K562 (cell line): ENCODE measurements at regions not wholly inside any gene's neighbourhood (a gene's known extent, or its start where the extent isn't known, plus 50 kb on each side); places are given as distances from the start of the nearest gene placed in this dataset.

ENCODE experiments used
- ATAC-seq: fragments of 200-7000 bp; cut with Tn5 transposase; 3 replicates; pipeline ENCODE4 v1.9.1; 2020; ENCODE audit warnings: moderate library complexity
- BruUV-seq: library from RNA; stranded (reverse); fragments of 400-500 nt; replicated peaks from 2 replicates; lab custom pipeline; 2021; lab: Mats Ljungman, UMichigan
- CTCF ChIA-PET: fragments of 300-600 bp; formaldehyde crosslinking; extraction: SDS; loops from one replicate; lab custom pipeline; 2021; ENCODE audit warnings: low intra/inter-chr PET ratio; lab: Yijun Ruan, JAX
- POLR2A ChIA-PET: fragments of 300-600, 350-650 bp; sonication (Branson Sonifier 250); formaldehyde crosslinking; extraction: SDS; loops from one replicate; lab custom pipeline; 2021; ENCODE audit warnings: antibody characterized with exemption, inconsistent platforms; lab: Yijun Ruan, JAX
- DNase-seq, 4 experiments: peaks; one replicate each; pipeline versions ENCODE4 v3.0.0 to v3.0.0-alpha.2; 2011 to 2018; ENCODE audit warnings: low spot score in 3 of 4, mixed read lengths in 3 of 4; ENCODE audit errors: extremely low read depth in 1 of 4
- FAIRE-seq: peaks from 2 replicates; lab custom pipeline; 2011; peaks lifted over from hg19 to GRCh38; lab: Jason Lieb, UNC
- H2AFZ ChIP-seq: 2 replicates; pipeline ENCODE4 v1.6.0; 2011; ENCODE audit warnings: low read depth, low read length, control low read depth, inconsistent platforms
- H3K27ac ChIP-seq: fragments of 200-600 bp; 3 replicates; pipeline ENCODE4 v1.8.0; 2011; ENCODE audit warnings: low read depth, mild to moderate bottlenecking, control low read depth, inconsistent platforms, low read length, moderate library complexity, mixed read lengths; ENCODE audit errors: extremely low read depth
- H3K27me3 ChIP-seq, 2 experiments: fragments of 300-600 bp in 1 of 2; 2 replicates in 1 of 2; 3 replicates in 1 of 2; pipeline versions ENCODE4 v1.6.0 to v1.8.0; 2011; ENCODE audit warnings: inconsistent platforms in 2 of 2, low read length in 2 of 2, mild to moderate bottlenecking in 1 of 2, mixed read lengths in 1 of 2, moderate library complexity in 1 of 2; ENCODE audit not compliant: control insufficient read depth in 2 of 2, insufficient read depth in 2 of 2
- H3K36me3 ChIP-seq: fragments of 300-600 bp; 3 replicates; pipeline ENCODE4 v1.8.0; 2011; ENCODE audit warnings: mild to moderate bottlenecking, low read length, inconsistent platforms; ENCODE audit not compliant: control insufficient read depth, insufficient read depth
- H3K4me1 ChIP-seq, 2 experiments: fragments of 200-600 bp in 1 of 2; replicated peaks in 1 of 2; 2 replicates in 1 of 2; 3 replicates in 1 of 2; pipeline versions ENCODE4 v1.5.1 to v1.8.0; 2011; ENCODE audit warnings: inconsistent platforms in 2 of 2, low read length in 2 of 2, mild to moderate bottlenecking in 1 of 2, mixed read lengths in 1 of 2, moderate library complexity in 1 of 2; ENCODE audit not compliant: control insufficient read depth in 2 of 2, insufficient read depth in 2 of 2
- H3K4me2 ChIP-seq: 2 replicates; pipeline ENCODE4 v1.6.1; 2011; ENCODE audit warnings: low read length, control low read depth, inconsistent platforms, mixed read lengths; ENCODE audit not compliant: insufficient read depth
- H3K4me3 ChIP-seq: fragments of 200-600 bp; sonication (generic), shearing (Covaris generic); 2 replicates; pipeline ENCODE4 v1.5.1; 2016; ENCODE audit warnings: control low read depth, inconsistent platforms
- H3K79me2 ChIP-seq: fragments of 200-600 bp; 3 replicates; pipeline ENCODE4 v1.8.0; 2011; ENCODE audit warnings: low read length, inconsistent platforms; ENCODE audit not compliant: control insufficient read depth, insufficient read depth
- H3K9ac ChIP-seq, 2 experiments: 2 replicates each; pipeline versions ENCODE4 v1.6.0 to v1.6.1; 2011; ENCODE audit warnings: low read depth in 2 of 2, low read length in 2 of 2, control low read depth in 1 of 2, inconsistent platforms in 1 of 2, mild to moderate bottlenecking in 1 of 2, mixed read lengths in 1 of 2; ENCODE audit not compliant: insufficient read depth in 1 of 2
- H3K9me1 ChIP-seq: one replicate; pipeline ENCODE4 v1.6.0; 2011; ENCODE audit warnings: inconsistent platforms, mild to moderate bottlenecking, low read length, moderate library complexity; ENCODE audit not compliant: control insufficient read depth, insufficient read depth
- H3K9me3 ChIP-seq: replicated peaks from 2 replicates; pipeline ENCODE4 v1.5.1; 2011; ENCODE audit warnings: low read depth, low read length, inconsistent platforms; ENCODE audit not compliant: control insufficient read depth, insufficient read depth
- H4K20me1 ChIP-seq: replicated peaks from 2 replicates; pipeline ENCODE4 v1.6.1; 2011; ENCODE audit warnings: low read length, inconsistent platforms, mixed read lengths; ENCODE audit not compliant: control insufficient read depth, insufficient read depth
- ARID1B ChIP-seq: fragments of 450-650 bp; IDR thresholded peaks from 2 replicates; pipeline ENCODE4 v1.6.1; 2016; ENCODE audit warnings: antibody characterized with exemption, mild to moderate bottlenecking, inconsistent platforms
- FOSL1 ChIP-seq: fragments of 200-800 bp; sonication (Bioruptor generic); conservative IDR thresholded peaks from 2 replicates; pipeline ENCODE4 v1.6.1; 2016; ENCODE audit warnings: missing genetic modification characterization, missing compliant biosample characterization
- KDM5B ChIP-seq: fragments of 200-600 bp; sonication (generic); IDR thresholded peaks from 2 replicates; pipeline ENCODE4 v1.6.1; 2012; ENCODE audit warnings: low read depth, mild to moderate bottlenecking, moderate library complexity, low read length, control low read depth, inconsistent platforms; ENCODE audit not compliant: insufficient replicate concordance
- ZNF197 ChIP-seq: fragments of 200-800 bp; sonication (Bioruptor generic); IDR thresholded peaks from 2 replicates; pipeline ENCODE4 v1.6.1; 2016; ENCODE audit warnings: low read depth, missing genetic modification characterization, missing compliant biosample characterization
- ZNF77 ChIP-seq: fragments of 250-450 bp; sonication (Bioruptor Pico); IDR thresholded peaks from 2 replicates; pipeline ENCODE4 v1.5.0; 2020
- WGBS: fragments of 100-300 bp; shearing (Covaris generic); methylation state at CpG from one replicate; pipeline ENCODE4 v1.1.6; 2016; ENCODE audit warnings: low coverage, mixed read lengths; ENCODE audit not compliant: insufficient coverage; ENCODE audit errors: missing lambda C conversion rate; 5-methylcytosine and 5-hydroxymethylcytosine counted together
- in situ Hi-C: fragments of 300-500 bp; cut with MboI; formaldehyde crosslinking; loops from 4 replicates; pipeline ENCODE4 v1.15.0; 2018; ENCODE audit warnings: inconsistent platforms, mixed read lengths
- intact Hi-C: fragments of 100-400 bp; cut with micrococcal nuclease; formaldehyde crosslinking; loops from 2 replicates; pipeline ENCODE4 v1.14.2; 2022
- TF ChIP-seq, protein P1 (sequence below): sonication (generic); formaldehyde crosslinking; IDR thresholded peaks from 2 replicates; pipeline ENCODE4 v1.8.0; 2023; ENCODE audit warnings: missing genetic modification reagents, mild to moderate bottlenecking, borderline replicate concordance

DNA sequence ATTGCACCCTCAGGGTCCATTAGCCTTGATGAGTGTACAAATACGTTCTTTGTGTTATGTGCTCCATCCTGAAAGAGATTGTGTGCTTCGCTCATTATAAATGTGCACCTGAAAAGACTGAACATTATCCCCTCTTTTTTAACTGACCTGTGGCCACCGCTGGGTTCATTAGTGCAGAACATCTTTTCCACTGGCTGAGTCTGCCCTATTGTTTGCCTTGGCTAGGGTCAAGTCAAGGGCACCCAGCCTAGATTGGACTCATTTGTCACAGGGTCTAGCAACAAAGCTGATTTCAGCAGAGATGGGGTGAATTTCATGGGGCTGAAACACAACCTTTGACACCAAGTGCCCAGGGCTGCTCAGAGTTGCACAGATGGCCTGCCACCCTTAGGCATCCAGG is 764.1 kb upstream of the ARRDC3 start:
- intact Hi-C loops: no loop called here
- TF ChIP-seq, protein P1, sequence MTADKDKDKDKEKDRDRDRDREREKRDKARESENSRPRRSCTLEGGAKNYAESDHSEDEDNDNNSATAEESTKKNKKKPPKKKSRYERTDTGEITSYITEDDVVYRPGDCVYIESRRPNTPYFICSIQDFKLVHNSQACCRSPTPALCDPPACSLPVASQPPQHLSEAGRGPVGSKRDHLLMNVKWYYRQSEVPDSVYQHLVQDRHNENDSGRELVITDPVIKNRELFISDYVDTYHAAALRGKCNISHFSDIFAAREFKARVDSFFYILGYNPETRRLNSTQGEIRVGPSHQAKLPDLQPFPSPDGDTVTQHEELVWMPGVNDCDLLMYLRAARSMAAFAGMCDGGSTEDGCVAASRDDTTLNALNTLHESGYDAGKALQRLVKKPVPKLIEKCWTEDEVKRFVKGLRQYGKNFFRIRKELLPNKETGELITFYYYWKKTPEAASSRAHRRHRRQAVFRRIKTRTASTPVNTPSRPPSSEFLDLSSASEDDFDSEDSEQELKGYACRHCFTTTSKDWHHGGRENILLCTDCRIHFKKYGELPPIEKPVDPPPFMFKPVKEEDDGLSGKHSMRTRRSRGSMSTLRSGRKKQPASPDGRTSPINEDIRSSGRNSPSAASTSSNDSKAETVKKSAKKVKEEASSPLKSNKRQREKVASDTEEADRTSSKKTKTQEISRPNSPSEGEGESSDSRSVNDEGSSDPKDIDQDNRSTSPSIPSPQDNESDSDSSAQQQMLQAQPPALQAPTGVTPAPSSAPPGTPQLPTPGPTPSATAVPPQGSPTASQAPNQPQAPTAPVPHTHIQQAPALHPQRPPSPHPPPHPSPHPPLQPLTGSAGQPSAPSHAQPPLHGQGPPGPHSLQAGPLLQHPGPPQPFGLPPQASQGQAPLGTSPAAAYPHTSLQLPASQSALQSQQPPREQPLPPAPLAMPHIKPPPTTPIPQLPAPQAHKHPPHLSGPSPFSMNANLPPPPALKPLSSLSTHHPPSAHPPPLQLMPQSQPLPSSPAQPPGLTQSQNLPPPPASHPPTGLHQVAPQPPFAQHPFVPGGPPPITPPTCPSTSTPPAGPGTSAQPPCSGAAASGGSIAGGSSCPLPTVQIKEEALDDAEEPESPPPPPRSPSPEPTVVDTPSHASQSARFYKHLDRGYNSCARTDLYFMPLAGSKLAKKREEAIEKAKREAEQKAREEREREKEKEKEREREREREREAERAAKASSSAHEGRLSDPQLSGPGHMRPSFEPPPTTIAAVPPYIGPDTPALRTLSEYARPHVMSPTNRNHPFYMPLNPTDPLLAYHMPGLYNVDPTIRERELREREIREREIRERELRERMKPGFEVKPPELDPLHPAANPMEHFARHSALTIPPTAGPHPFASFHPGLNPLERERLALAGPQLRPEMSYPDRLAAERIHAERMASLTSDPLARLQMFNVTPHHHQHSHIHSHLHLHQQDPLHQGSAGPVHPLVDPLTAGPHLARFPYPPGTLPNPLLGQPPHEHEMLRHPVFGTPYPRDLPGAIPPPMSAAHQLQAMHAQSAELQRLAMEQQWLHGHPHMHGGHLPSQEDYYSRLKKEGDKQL: no peak
- TF ChIP-seq ZNF77 (CRISPR knock-in tag) (no peak), ZNF197 (CRISPR knock-in tag) (no peak), FOSL1 (tag) (no peak), ARID1B (no peak), KDM5B (no peak)

More for the DNA sequence above, 764.1 kb upstream of the ARRDC3 start:
- Histone ChIP-seq H3K27ac (no peak overlapping the region), H3K4me3 (no peak overlapping the region), H4K20me1 (no peaks in the 10 kb centered on the region), H3K4me2 (no peak overlapping the region), H3K79me2 (no peaks in the 10 kb centered on the region), H3K36me3 (no peaks in the 10 kb centered on the region), H3K9ac (no peak overlapping the region), H3K4me1 (no peaks in the 10 kb centered on the region), H3K9me1 (no peaks in the 10 kb centered on the region), H2AFZ (no peak overlapping the region), H3K27me3 (no peaks in the 10 kb centered on the region), H3K9me3 (no peaks in the 10 kb centered on the region; the same call in 1 of the 2 replicates)
- no peak for DNase-seq
- WGBS: 0% methylated on average over 3 of the region's 3 CpGs
- ATAC-seq: no peak
- CTCF ChIA-PET: no interaction called here
- no TSS peak for BruUV-seq
- in situ Hi-C loops: no loop called here
- FAIRE-seq: no peak
- POLR2A ChIA-PET: interaction anchor here (0.6 kb wide), 1 partner anchor 1647 kb away, joined by 3 read pairs; no protein-coding TSS in a partner anchor
